ENCODE measurements at regions not wholly inside any gene's neighbourhood (a gene's known extent, or its start where the extent isn't known, plus 50 kb on each side); places are given as distances from the start of the nearest gene placed in this dataset.
A peak's percentile ranks its signal among the peaks of the same experiment; 100 is the strongest.

GRCh38 chr4:23500894-23501449 is 388.9 kb downstream of the PPARGC1A start:
- Histone ChIP-seq H3K4me3 (no peak overlapping the region), H3K27ac (no peak overlapping the region), H3K27me3 (no peaks in the 10 kb centered on the region), H3K9me3 (no peaks in the 10 kb centered on the region), H3K4me1 (no peaks in the 10 kb centered on the region), H3K36me3 (no peaks in the 10 kb centered on the region)
- 46 to 49% methylated on average over 3 of the region's 3 CpGs for WGBS, 2 donors
- ATAC-seq (ENCODE audit: low FRiP score in 2 of 2) (peak in 1 of 2 donors; percentile 41), DNase-seq (no peak)
- TF ChIP-seq POLR2AphosphoS5 (IDR thresholded peaks at IDR 0.05): no peak
- TF ChIP-seq POLR2A (IDR thresholded peaks at IDR 0.05): no peak
- TF ChIP-seq EP300 (IDR thresholded peaks at IDR 0.05): no peak

- Histone ChIP-seq H3K4me3 (no peak overlapping the region), H3K9me3 (no peaks in the 10 kb centered on the region), H3K27ac (no peak overlapping the region), H3K36me3 (no peaks in the 10 kb centered on the region), H3K27me3 (no peaks in the 10 kb centered on the region), H3K4me1 (no peaks in the 10 kb centered on the region)
- ATAC-seq (ENCODE audit: low FRiP score in 2 of 2) (no peak), DNase-seq (no peak)
- TF ChIP-seq POLR2AphosphoS5 (IDR thresholded peaks at IDR 0.05) (no peak), CTCF (IDR thresholded peaks at IDR 0.05) (no peak), POLR2A (IDR thresholded peaks at IDR 0.05) (no peak), EP300 (IDR thresholded peaks at IDR 0.05) (no peak)
Observed at GRCh38 chr4:23485801-23486200, 404.0 kb downstream of the PPARGC1A start.

GRCh38 chr4:23484689-23485088 is 405.2 kb downstream of the PPARGC1A start:
- ATAC-seq (ENCODE audit: low FRiP score in 2 of 2): no peak

GRCh38 chr4:23483320-23483960 is 406.4 kb downstream of the PPARGC1A start:
- DNase-seq (no peak), ATAC-seq (ENCODE audit: low FRiP score in 2 of 2) (peak in 1 of 2 donors; percentile 32)
- no peaks in the 10 kb centered on the region for H3K36me3 ChIP-seq
- H3K4me3 ChIP-seq: no peak overlapping the region
- no peaks in the 10 kb centered on the region for H3K9me3 ChIP-seq
- H3K4me1 ChIP-seq: no peaks in the 10 kb centered on the region
- H3K27ac ChIP-seq: no peak overlapping the region
- no peaks in the 10 kb centered on the region for H3K27me3 ChIP-seq
- TF ChIP-seq POLR2A (IDR thresholded peaks at IDR 0.05) (no peak), EP300 (IDR thresholded peaks at IDR 0.05) (no peak), CTCF (IDR thresholded peaks at IDR 0.05) (no peak), POLR2AphosphoS5 (IDR thresholded peaks at IDR 0.05) (no peak)
- WGBS, 2 donors: 59% methylated on average over 5 of the region's 5 CpGs

More at GRCh38 chr4:23484689-23485088, 405.2 kb downstream of the PPARGC1A start:
- Histone ChIP-seq H3K27me3 (no peaks in the 10 kb centered on the region), H3K27ac (no peak overlapping the region), H3K4me3 (no peak overlapping the region), H3K9me3 (no peaks in the 10 kb centered on the region), H3K36me3 (no peaks in the 10 kb centered on the region), H3K4me1 (no peaks in the 10 kb centered on the region)
- WGBS, 2 donors: 19 to 22% methylated on average over 4 of the region's 4 CpGs
- no peak for TF ChIP-seq EP300 (IDR thresholded peaks at IDR 0.05)
- no peak for TF ChIP-seq POLR2A (IDR thresholded peaks at IDR 0.05)
- no peak for TF ChIP-seq CTCF (IDR thresholded peaks at IDR 0.05)
- no peak for TF ChIP-seq POLR2AphosphoS5 (IDR thresholded peaks at IDR 0.05)
- DNase-seq: no peak

- H3K27ac ChIP-seq: no peak overlapping the region
- H3K4me3 ChIP-seq: no peak overlapping the region
- WGBS, 2 donors: 84 to 93% methylated on average over 1 of the region's 1 CpG
- ATAC-seq (ENCODE audit: low FRiP score in 2 of 2): no peak
- no peaks in the 10 kb centered on the region for H3K27me3 ChIP-seq
- TF ChIP-seq EP300 (IDR thresholded peaks at IDR 0.05): no peak
- TF ChIP-seq POLR2A (IDR thresholded peaks at IDR 0.05): no peak
- no peak for TF ChIP-seq CTCF (IDR thresholded peaks at IDR 0.05)
- no peak for TF ChIP-seq POLR2AphosphoS5 (IDR thresholded peaks at IDR 0.05)
- H3K4me1 ChIP-seq: no peaks in the 10 kb centered on the region
- DNase-seq: no peak
- no peaks in the 10 kb centered on the region for H3K9me3 ChIP-seq
- no peaks in the 10 kb centered on the region for H3K36me3 ChIP-seq
Observed at GRCh38 chr4:23481566-23481965, 408.3 kb downstream of the PPARGC1A start.
